ENCODE measurements at regions not wholly inside any gene's neighbourhood (a gene's known extent, or its start where the extent isn't known, plus 50 kb on each side); places are given as distances from the start of the nearest gene placed in this dataset.

GRCh38 chr12:4171742-4172141, 101.8 kb upstream of the CCND2 start:
- no peaks in the 10 kb centered on the region for H4K20me1 ChIP-seq (ENCODE audit: insufficient read depth, low read length)
- H3K9me3 ChIP-seq (ENCODE audit: low read length), result no peaks in the 10 kb centered on the region
- H3K27me3 ChIP-seq (ENCODE audit: insufficient read depth, low read length), result no peaks in the 10 kb centered on the region
- H3F3A ChIP-seq (ENCODE audit: insufficient read depth, low read length), result no peaks in the 10 kb centered on the region
- no peaks in the 10 kb centered on the region for H3K9me2 ChIP-seq (ENCODE audit: low read depth, low read length)
- H3K4me2 ChIP-seq (ENCODE audit: low read length), result no peak overlapping the region
- no peak overlapping the region for H2AFZ ChIP-seq (ENCODE audit: low read length)
- no peaks in the 10 kb centered on the region for H3K4me1 ChIP-seq (ENCODE audit: insufficient read depth, low read length, severe bottlenecking)
- TF ChIP-seq EZH2 (IDR thresholded peaks at IDR 0.05; ENCODE audit: borderline replicate concordance, low read length), result no peak
- no peak overlapping the region for H3K9ac ChIP-seq (ENCODE audit: low read length)
- no peak overlapping the region for H3K27ac ChIP-seq (ENCODE audit: low read depth, low read length, poor library complexity, severe bottlenecking)
- H3K36me3 ChIP-seq (ENCODE audit: insufficient read depth, low read length), result no peaks in the 10 kb centered on the region
- H3K4me3 ChIP-seq (ENCODE audit: low read depth, low read length, poor library complexity, severe bottlenecking), result no peak overlapping the region
- no peaks in the 10 kb centered on the region for H3K79me2 ChIP-seq (ENCODE audit: insufficient read depth, low read length)

DNA sequence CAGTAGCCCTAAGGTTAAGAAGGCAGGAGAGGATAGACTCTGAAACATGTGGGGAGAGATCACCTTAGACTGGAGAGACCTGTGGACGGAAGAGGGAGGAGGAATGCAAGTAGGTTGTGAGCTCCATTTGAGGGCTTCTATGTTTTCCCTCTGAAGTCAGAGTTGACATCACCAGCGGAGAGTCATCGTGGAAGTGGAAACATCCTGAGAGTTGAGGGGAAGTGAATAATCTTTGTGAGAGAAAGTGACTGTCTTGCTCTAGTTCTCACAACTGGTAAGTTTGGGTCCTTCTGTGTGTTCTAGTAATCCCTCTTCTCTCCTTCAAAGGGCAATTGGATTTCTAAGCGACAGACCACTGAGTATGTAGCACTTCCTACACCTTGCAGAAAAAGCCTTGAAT, 103.6 kb upstream of the CCND2 start:
- Histone ChIP-seq H4K20me1 (ENCODE audit: insufficient read depth, low read length) (no peaks in the 10 kb centered on the region), H3F3A (ENCODE audit: insufficient read depth, low read length) (no peaks in the 10 kb centered on the region), H3K4me2 (ENCODE audit: low read length) (no peak overlapping the region), H3K9me2 (ENCODE audit: low read depth, low read length) (no peaks in the 10 kb centered on the region), H3K27me3 (ENCODE audit: insufficient read depth, low read length) (no peaks in the 10 kb centered on the region), H3K79me2 (ENCODE audit: insufficient read depth, low read length) (no peaks in the 10 kb centered on the region), H2AFZ (ENCODE audit: low read length) (no peak overlapping the region), H3K4me1 (ENCODE audit: insufficient read depth, low read length, severe bottlenecking) (no peaks in the 10 kb centered on the region), H3K9me3 (ENCODE audit: low read length) (no peaks in the 10 kb centered on the region), H3K27ac (ENCODE audit: low read depth, low read length, poor library complexity, severe bottlenecking) (no peak overlapping the region), H3K9ac (ENCODE audit: low read length) (no peak overlapping the region), H3K4me3 (ENCODE audit: low read depth, low read length, poor library complexity, severe bottlenecking) (no peak overlapping the region), H3K36me3 (ENCODE audit: insufficient read depth, low read length) (no peaks in the 10 kb centered on the region)
- TF ChIP-seq, protein P1, sequence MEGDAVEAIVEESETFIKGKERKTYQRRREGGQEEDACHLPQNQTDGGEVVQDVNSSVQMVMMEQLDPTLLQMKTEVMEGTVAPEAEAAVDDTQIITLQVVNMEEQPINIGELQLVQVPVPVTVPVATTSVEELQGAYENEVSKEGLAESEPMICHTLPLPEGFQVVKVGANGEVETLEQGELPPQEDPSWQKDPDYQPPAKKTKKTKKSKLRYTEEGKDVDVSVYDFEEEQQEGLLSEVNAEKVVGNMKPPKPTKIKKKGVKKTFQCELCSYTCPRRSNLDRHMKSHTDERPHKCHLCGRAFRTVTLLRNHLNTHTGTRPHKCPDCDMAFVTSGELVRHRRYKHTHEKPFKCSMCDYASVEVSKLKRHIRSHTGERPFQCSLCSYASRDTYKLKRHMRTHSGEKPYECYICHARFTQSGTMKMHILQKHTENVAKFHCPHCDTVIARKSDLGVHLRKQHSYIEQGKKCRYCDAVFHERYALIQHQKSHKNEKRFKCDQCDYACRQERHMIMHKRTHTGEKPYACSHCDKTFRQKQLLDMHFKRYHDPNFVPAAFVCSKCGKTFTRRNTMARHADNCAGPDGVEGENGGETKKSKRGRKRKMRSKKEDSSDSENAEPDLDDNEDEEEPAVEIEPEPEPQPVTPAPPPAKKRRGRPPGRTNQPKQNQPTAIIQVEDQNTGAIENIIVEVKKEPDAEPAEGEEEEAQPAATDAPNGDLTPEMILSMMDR (IDR thresholded peaks at IDR 0.05; ENCODE audit: low read length), result no peak
- TF ChIP-seq EZH2 (IDR thresholded peaks at IDR 0.05; ENCODE audit: borderline replicate concordance, low read length), result no peak

- Histone ChIP-seq H3K27ac (ENCODE audit: low read depth, low read length, poor library complexity, severe bottlenecking) (no peak overlapping the region), H3K4me2 (ENCODE audit: low read length) (no peak overlapping the region)
Measured at GRCh38 chr12:4169531-4169930, 104.0 kb upstream of the CCND2 start.

GRCh38 chr12:4168036-4168435, 105.5 kb upstream of the CCND2 start:
- H3K9me2 ChIP-seq (ENCODE audit: low read depth, low read length), result no peaks in the 10 kb centered on the region

More at GRCh38 chr12:4169531-4169930, 104.0 kb upstream of the CCND2 start:
- no peaks in the 10 kb centered on the region for H4K20me1 ChIP-seq (ENCODE audit: insufficient read depth, low read length)
- TF ChIP-seq EZH2 (IDR thresholded peaks at IDR 0.05; ENCODE audit: borderline replicate concordance, low read length), result no peak
- TF ChIP-seq, protein P1 (IDR thresholded peaks at IDR 0.05; ENCODE audit: low read length), result no peak
- H3F3A ChIP-seq (ENCODE audit: insufficient read depth, low read length), result no peaks in the 10 kb centered on the region
- no peaks in the 10 kb centered on the region for H3K27me3 ChIP-seq (ENCODE audit: insufficient read depth, low read length)
- no peak overlapping the region for H2AFZ ChIP-seq (ENCODE audit: low read length)
- H3K36me3 ChIP-seq (ENCODE audit: insufficient read depth, low read length), result no peaks in the 10 kb centered on the region
- no peaks in the 10 kb centered on the region for H3K9me3 ChIP-seq (ENCODE audit: low read length)
- H3K4me3 ChIP-seq (ENCODE audit: low read depth, low read length, poor library complexity, severe bottlenecking), result no peak overlapping the region
- H3K9me2 ChIP-seq (ENCODE audit: low read depth, low read length), result no peaks in the 10 kb centered on the region
- H3K9ac ChIP-seq (ENCODE audit: low read length), result no peak overlapping the region
- no peaks in the 10 kb centered on the region for H3K4me1 ChIP-seq (ENCODE audit: insufficient read depth, low read length, severe bottlenecking)
- no peaks in the 10 kb centered on the region for H3K79me2 ChIP-seq (ENCODE audit: insufficient read depth, low read length)

More at GRCh38 chr12:4168036-4168435, 105.5 kb upstream of the CCND2 start:
- H3K4me1 ChIP-seq (ENCODE audit: insufficient read depth, low read length, severe bottlenecking), result no peaks in the 10 kb centered on the region
- H3F3A ChIP-seq (ENCODE audit: insufficient read depth, low read length), result no peaks in the 10 kb centered on the region
- no peak overlapping the region for H3K4me2 ChIP-seq (ENCODE audit: low read length)
- H3K9ac ChIP-seq (ENCODE audit: low read length), result no peak overlapping the region
- no peak overlapping the region for H2AFZ ChIP-seq (ENCODE audit: low read length)
- no peaks in the 10 kb centered on the region for H3K79me2 ChIP-seq (ENCODE audit: insufficient read depth, low read length)
- H3K9me3 ChIP-seq (ENCODE audit: low read length), result no peaks in the 10 kb centered on the region
- H3K4me3 ChIP-seq (ENCODE audit: low read depth, low read length, poor library complexity, severe bottlenecking), result no peak overlapping the region
- H4K20me1 ChIP-seq (ENCODE audit: insufficient read depth, low read length), result no peaks in the 10 kb centered on the region
- H3K27me3 ChIP-seq (ENCODE audit: insufficient read depth, low read length), result no peaks in the 10 kb centered on the region
- H3K36me3 ChIP-seq (ENCODE audit: insufficient read depth, low read length), result no peaks in the 10 kb centered on the region
- TF ChIP-seq EZH2 (IDR thresholded peaks at IDR 0.05; ENCODE audit: borderline replicate concordance, low read length), result no peak
- TF ChIP-seq, protein P1 (IDR thresholded peaks at IDR 0.05; ENCODE audit: low read length), result no peak
- no peak overlapping the region for H3K27ac ChIP-seq (ENCODE audit: low read depth, low read length, poor library complexity, severe bottlenecking)

All from OCI-LY1 (cell line).